CD4-positive, alpha-beta T cell (primary cell): ENCODE measurements at regions not wholly inside any gene's neighbourhood (a gene's known extent, or its start where the extent isn't known, plus 50 kb on each side); places are given as distances from the start of the nearest gene placed in this dataset.

Source experiments
- ATAC-seq: fragments of 200-7000 bp; cut with Tn5 transposase; one replicate; pipeline ENCODE4 v1.10.0; 2022; ENCODE audit warnings: mild to moderate bottlenecking; ENCODE audit not compliant: poor library complexity
- CTCF ChIA-PET: fragments of 350-600 bp; sonication (Branson Sonifier 250); formaldehyde crosslinking; loops from one replicate; lab custom pipeline; 2021; ENCODE audit warnings: antibody characterized with exemption, inconsistent platforms; lab: Charles Lee
- POLR2A ChIA-PET: fragments of 350-600 bp; sonication (Branson Sonifier 250); formaldehyde crosslinking; loops from one replicate; lab custom pipeline; 2021; ENCODE audit warnings: antibody characterized with exemption, inconsistent platforms; lab: Charles Lee
- DNase-seq, 14 experiments: peaks; one replicate each; pipeline ENCODE4 v3.0.0-alpha.2; 2013 to 2020; ENCODE audit warnings: mixed read lengths in 2 of 14
- H3K27ac ChIP-seq, 2 donors: one replicate each; pipeline versions ENCODE4 v1.5.1 to v1.7.0; 2013; ENCODE audit warnings: low read length in 2 of 2, low read depth in 1 of 2, mild to moderate bottlenecking in 1 of 2
- H3K27me3 ChIP-seq, 2 experiments: 1 replicate in 1 of 2; 2 replicates in 1 of 2; pipeline versions ENCODE4 v1.6.1 to v1.7.0; 2013; ENCODE audit warnings: low read length in 2 of 2, control low read depth in 1 of 2, mild to moderate bottlenecking in 1 of 2, moderate library complexity in 1 of 2; ENCODE audit not compliant: insufficient read depth in 2 of 2, control insufficient read depth in 1 of 2
- H3K36me3 ChIP-seq: one replicate; pipeline ENCODE4 v1.6.1; 2013; ENCODE audit warnings: low read length, control low read depth; ENCODE audit not compliant: insufficient read depth
- H3K4me1 ChIP-seq: one replicate; pipeline ENCODE4 v1.6.1; 2013; ENCODE audit warnings: low read length, control low read depth; ENCODE audit not compliant: insufficient read depth
- H3K4me3 ChIP-seq: one replicate; pipeline ENCODE4 v1.5.1; 2013; ENCODE audit warnings: mild to moderate bottlenecking, low read length, moderate library complexity
- H3K9me3 ChIP-seq, 2 experiments: 1 replicate in 1 of 2; 2 replicates in 1 of 2; pipeline versions ENCODE4 v1.6.1 to v1.7.0; 2013; ENCODE audit warnings: low read length in 2 of 2, mild to moderate bottlenecking in 2 of 2, control low read depth in 1 of 2, moderate library complexity in 1 of 2; ENCODE audit not compliant: control insufficient read depth in 1 of 2, insufficient read depth in 1 of 2
- H3K27ac Mint-ChIP-seq: one replicate; pipeline ENCODE4 v1.8.0; 2020; ENCODE audit warnings: mixed read lengths
- H3K27me3 Mint-ChIP-seq: one replicate; pipeline ENCODE4 v1.8.0; 2021; ENCODE audit warnings: mixed read lengths
- H3K36me3 Mint-ChIP-seq: one replicate; pipeline ENCODE4 v1.8.0; 2021; ENCODE audit warnings: low read depth, mixed read lengths
- H3K4me1 Mint-ChIP-seq: one replicate; pipeline ENCODE4 v1.8.0; 2021; ENCODE audit warnings: low read depth, mixed read lengths
- H3K4me3 Mint-ChIP-seq: one replicate; pipeline ENCODE4 v1.8.0; 2020; ENCODE audit warnings: mild to moderate bottlenecking, mixed read lengths
- H3K9me3 Mint-ChIP-seq: one replicate; pipeline ENCODE4 v1.8.0; 2020; ENCODE audit warnings: mixed read lengths
- CTCF ChIP-seq: fragments of 200-600 bp; IDR thresholded peaks from one replicate; pipeline ENCODE4 v1.8.0; 2022; ENCODE audit warnings: antibody characterized with exemption, mild to moderate bottlenecking
- intact Hi-C, 2 experiments: fragments of 100-400 bp; cut with DNase I in 1 of 2; cut with micrococcal nuclease in 1 of 2; formaldehyde crosslinking; loops; one replicate each; pipeline versions ENCODE4 v1.15.1 to v1.9.0; 2023 to 2025; cut with DNase I, micrococcal nuclease

- ChIA-PET CTCF (no interaction called here), POLR2A (no interaction called here)
- peaks cover 7 to 8% of the 10 kb centered on the region in 2 experiments for H3K27me3 ChIP-seq
- no peak for TF ChIP-seq CTCF
- peaks cover 19% of the 10 kb centered on the region for H3K27me3 Mint-ChIP-seq
- peaks cover 2% of the 10 kb centered on the region for H3K9me3 Mint-ChIP-seq
- H3K27ac ChIP-seq, result no peak overlapping the region
- no peak overlapping the region for H3K4me3 Mint-ChIP-seq
- intact Hi-C loops, result no loop called here
- H3K4me1 ChIP-seq, result no peaks in the 10 kb centered on the region
- no peaks in the 10 kb centered on the region for H3K4me1 Mint-ChIP-seq
- no peaks in the 10 kb centered on the region for H3K36me3 ChIP-seq
- H3K36me3 Mint-ChIP-seq, result no peaks in the 10 kb centered on the region
- no peak for ATAC-seq
- no peaks in the 10 kb centered on the region for H3K9me3 ChIP-seq
- no peak overlapping the region for H3K4me3 ChIP-seq
- no peak overlapping the region for H3K27ac Mint-ChIP-seq
- DNase-seq, result no peak
Observed at GRCh38 chr2:114085238-114085637, 195.3 kb downstream of the ACTR3 start.

- Histone ChIP-seq H3K9me3 (no peaks in the 10 kb centered on the region), H3K4me1 (no peaks in the 10 kb centered on the region), H3K27me3 (peaks cover 7 to 8% of the 10 kb centered on the region in 2 experiments), H3K36me3 (no peaks in the 10 kb centered on the region), H3K4me3 (no peak overlapping the region), H3K27ac (no peak overlapping the region)
- peaks cover 19% of the 10 kb centered on the region for H3K27me3 Mint-ChIP-seq
- no peak for ATAC-seq
- POLR2A ChIA-PET, result no interaction called here
- H3K4me1 Mint-ChIP-seq, result no peaks in the 10 kb centered on the region
- H3K36me3 Mint-ChIP-seq, result no peaks in the 10 kb centered on the region
- no peak for TF ChIP-seq CTCF
- peaks cover 2% of the 10 kb centered on the region for H3K9me3 Mint-ChIP-seq
- DNase-seq, result no peak
- intact Hi-C loops, result no loop called here
- H3K27ac Mint-ChIP-seq, result no peak overlapping the region
- no peak overlapping the region for H3K4me3 Mint-ChIP-seq
- CTCF ChIA-PET, result no interaction called here
Observed at GRCh38 chr2:114085992-114086391, 196.1 kb downstream of the ACTR3 start.

GRCh38 chr2:114089636-114090319 is 199.9 kb downstream of the ACTR3 start:
- H3K27me3 Mint-ChIP-seq, result peaks cover 16% of the 10 kb centered on the region
- no peaks in the 10 kb centered on the region for H3K36me3 Mint-ChIP-seq
- ChIA-PET CTCF (no interaction called here), POLR2A (no interaction called here)
- no peak for TF ChIP-seq CTCF
- Histone ChIP-seq H3K27ac (no peak overlapping the region), H3K4me3 (no peak overlapping the region), H3K4me1 (no peaks in the 10 kb centered on the region), H3K9me3 (no peaks in the 10 kb centered on the region), H3K27me3 (peaks cover 0 to 4% of the 10 kb centered on the region in 2 experiments), H3K36me3 (no peaks in the 10 kb centered on the region)
- H3K4me3 Mint-ChIP-seq, result no peak overlapping the region
- peaks cover 2% of the 10 kb centered on the region for H3K9me3 Mint-ChIP-seq
- H3K4me1 Mint-ChIP-seq, result no peaks in the 10 kb centered on the region
- intact Hi-C loops, result no loop called here
- DNase-seq (no peak), ATAC-seq (no peak)
- H3K27ac Mint-ChIP-seq, result no peak overlapping the region
